NCI-H1048 (cell line): ENCODE measurements at regions not wholly inside any gene's neighbourhood (a gene's known extent, or its start where the extent isn't known, plus 50 kb on each side); places are given as distances from the start of the nearest gene placed in this dataset.
"Not testable (repeated sequence)": the region's sequence is repeated elsewhere in the genome, so short reads cannot be mapped to it uniquely, and the experiment has no call there.

Experiments used
- DNase-seq: peaks from one replicate; lab custom pipeline; 2025; lab: John Stamatoyannopoulos, UW

GRCh38 chrX:74180716-74181115, 123.3 kb upstream of the ZCCHC13 start:
- DNase-seq = no peak

GRCh38 chrX:74179990-74180389, 124.0 kb upstream of the ZCCHC13 start:
- no peak for DNase-seq

GRCh38 chrX:74179499-74179898, 124.5 kb upstream of the ZCCHC13 start:
- DNase-seq = no peak

- no peak for DNase-seq
Measured at GRCh38 chrX:74179071-74179470, 124.9 kb upstream of the ZCCHC13 start.

- DNase-seq = no peak
Measured at GRCh38 chrX:74178536-74178935, 125.4 kb upstream of the ZCCHC13 start.

GRCh38 chrX:74171465-74171864, 132.5 kb upstream of the ZCCHC13 start:
- DNase-seq = no peak

- DNase-seq = no peak
Measured at GRCh38 chrX:74162199-74162598, 141.8 kb upstream of the ZCCHC13 start.

- no peak for DNase-seq
Measured at GRCh38 chrX:74160816-74161215, 143.2 kb upstream of the ZCCHC13 start.

- DNase-seq = no peak
Measured at GRCh38 chrX:74160358-74160757, 143.6 kb upstream of the ZCCHC13 start.

- DNase-seq = no peak
Measured at GRCh38 chrX:74147439-74147838, 156.5 kb upstream of the ZCCHC13 start.

- DNase-seq = no peak
Measured at GRCh38 chrX:74138943-74139342, 165.0 kb upstream of the ZCCHC13 start.

- peak; percentile 8 for DNase-seq
Measured at GRCh38 chrX:74133156-74133796, 170.7 kb upstream of the ZCCHC13 start.

- DNase-seq = no peak
Measured at GRCh38 chrX:74132280-74132679, 171.7 kb upstream of the ZCCHC13 start.

GRCh38 chrX:74119016-74119910, 184.7 kb upstream of the ZCCHC13 start:
- no peak for DNase-seq

GRCh38 chrX:74117962-74118902, 185.7 kb upstream of the ZCCHC13 start:
- no peak for DNase-seq

- no peak for DNase-seq
Measured at GRCh38 chrX:74111245-74111644, 192.7 kb upstream of the ZCCHC13 start.

GRCh38 chrX:74107666-74108065, 196.3 kb upstream of the ZCCHC13 start:
- DNase-seq = no peak

- no peak for DNase-seq
Measured at GRCh38 chrX:74104356-74105015, 199.5 kb upstream of the ZCCHC13 start.

GRCh38 chrX:74098407-74098806, 205.6 kb upstream of the ZCCHC13 start:
- DNase-seq = not testable (repeated sequence)

- no peak for DNase-seq
Measured at GRCh38 chrX:74090049-74090448, 213.9 kb upstream of the ZCCHC13 start.

GRCh38 chrX:74085642-74086236, 218.2 kb upstream of the ZCCHC13 start:
- no peak for DNase-seq
